Fibroblast of upper back skin (primary cell): ENCODE measurements at regions not wholly inside any gene's neighbourhood (a gene's known extent, or its start where the extent isn't known, plus 50 kb on each side); places are given as distances from the start of the nearest gene placed in this dataset.
A peak's percentile ranks its signal among the peaks of the same experiment; 100 is the strongest.

Experiments
- DNase-seq: peaks from one replicate; pipeline ENCODE4 v3.0.0-alpha.2; 2013

DNA sequence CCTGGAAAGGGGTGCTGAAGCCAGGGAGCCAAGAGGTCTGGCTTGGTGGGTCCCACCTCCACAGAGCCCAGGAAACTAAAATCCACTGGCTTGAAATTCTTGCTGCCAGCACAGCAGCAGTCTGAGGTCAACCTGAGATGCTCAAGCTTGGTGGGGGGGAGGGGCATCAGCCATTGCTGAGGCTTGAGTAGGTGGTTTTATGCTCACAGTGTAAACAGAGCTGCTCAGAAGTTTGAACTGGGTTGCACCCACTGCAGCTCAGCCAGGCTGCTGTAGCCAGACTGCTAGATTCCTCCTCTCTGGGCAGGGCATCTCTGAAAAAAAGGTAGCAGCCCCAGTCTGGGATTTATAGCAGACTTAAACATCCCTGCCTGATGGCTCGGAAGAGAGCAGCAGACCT lies 55.5 kb upstream of the FBXL17 start:
- DNase-seq = no peak

DNA sequence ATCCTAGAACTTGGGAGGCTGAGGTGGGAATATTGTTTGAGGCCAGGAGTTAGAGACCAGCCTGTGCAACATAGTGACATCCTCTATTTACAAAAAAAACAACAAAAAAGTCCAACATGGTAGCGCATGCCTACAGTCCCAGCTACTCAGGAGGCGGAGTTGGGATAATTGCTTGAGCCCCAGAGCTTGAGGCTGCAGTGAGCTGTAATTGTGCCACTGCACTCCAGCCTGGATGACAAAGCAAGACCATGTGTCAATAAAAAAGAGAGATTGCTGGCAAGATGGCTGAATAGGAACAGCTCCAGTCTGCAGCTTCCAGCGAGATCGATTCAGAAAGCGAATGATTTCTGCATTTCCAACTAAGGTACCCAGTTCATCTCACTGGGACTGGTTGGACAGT lies 54.8 kb upstream of the FBXL17 start:
- no peak for DNase-seq

DNA sequence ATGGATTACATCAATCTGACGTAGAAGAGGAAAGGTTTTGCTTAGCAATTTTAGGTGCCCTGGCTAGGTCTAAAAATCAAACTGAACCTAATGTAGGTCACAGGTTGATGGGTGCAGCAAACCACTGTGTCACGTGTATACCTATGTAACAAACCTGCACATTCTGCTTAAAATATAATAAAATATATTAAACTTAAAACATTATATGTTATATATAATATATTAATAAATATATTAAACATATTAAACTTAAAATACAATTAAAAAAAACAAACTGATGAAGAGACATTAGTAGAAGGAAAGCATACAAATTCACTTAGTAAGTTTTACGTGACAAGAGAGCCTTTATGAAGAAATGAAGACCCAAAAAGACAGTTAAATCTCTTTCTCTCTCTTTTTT lies 51.7 kb upstream of the FBXL17 start:
- no peak for DNase-seq

DNA sequence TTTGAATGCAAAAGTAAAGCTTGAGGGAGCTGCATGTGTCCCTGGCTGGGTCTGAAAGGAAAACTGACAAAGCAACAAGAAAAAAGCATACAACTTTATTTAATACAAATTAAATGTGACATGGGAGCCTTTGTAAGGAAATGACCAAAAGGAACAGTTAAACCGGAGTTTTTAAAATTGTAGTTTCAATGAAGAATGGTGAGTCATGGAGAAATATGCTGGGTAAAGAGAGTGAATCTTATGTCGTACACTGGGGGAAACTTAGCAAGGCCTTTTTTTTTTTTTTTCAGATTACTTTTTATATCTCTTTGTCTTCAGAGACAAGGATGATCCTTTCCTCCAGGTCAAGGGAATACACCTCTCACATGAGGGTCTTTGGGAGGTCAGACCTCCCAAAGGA lies 50.1 kb upstream of the FBXL17 start:
- DNase-seq = peak; percentile 52
